Thyroid gland (tissue), 4 donors: ENCODE measurements at regions not wholly inside any gene's neighbourhood (a gene's known extent, or its start where the extent isn't known, plus 50 kb on each side); places are given as distances from the start of the nearest gene placed in this dataset.

Experiments used
- DNase-seq, 2 donors: peaks; one replicate each; pipeline ENCODE4 v3.0.0-alpha.2; 2019
- H3K27ac ChIP-seq, 3 donors: fragments of 200-600 bp; sonication (generic); 1 replicate in 2 of 3; 2 replicates in 1 of 3; pipeline ENCODE4 v1.5.1; 2016 to 2019; ENCODE audit warnings: mild to moderate bottlenecking in 1 of 3, moderate library complexity in 1 of 3
- H3K27me3 ChIP-seq: fragments of 200-600 bp; sonication (generic); one replicate; pipeline ENCODE4 v1.5.1; 2019
- H3K36me3 ChIP-seq, 2 donors: fragments of 200-600 bp; sonication (generic); one replicate each; pipeline ENCODE4 v1.5.1; 2016 to 2019
- H3K4me1 ChIP-seq, 2 donors: fragments of 200-600 bp; sonication (generic); one replicate each; pipeline ENCODE4 v1.5.1; 2017 to 2019
- H3K4me3 ChIP-seq, 3 donors: fragments of 200-600 bp; sonication (generic); replicated peaks in 1 of 3; 1 replicate in 2 of 3; 2 replicates in 1 of 3; pipeline ENCODE4 v1.5.1; 2016; ENCODE audit warnings: mild to moderate bottlenecking in 1 of 3
- H3K9me3 ChIP-seq: fragments of 200-600 bp; sonication (generic); one replicate; pipeline ENCODE4 v1.5.1; 2017
- POLR2A ChIP-seq, 2 donors: fragments of 450-650 bp; IDR thresholded peaks; one replicate each; pipeline ENCODE4 v1.6.1; 2017; ENCODE audit warnings: antibody characterized with exemption in 2 of 2, mild to moderate bottlenecking in 2 of 2, moderate library complexity in 1 of 2
- WGBS, 2 donors: methylation state at CpG; one replicate each; pipeline ENCODE4 v1.1.5; 2017; 5-methylcytosine and 5-hydroxymethylcytosine counted together
- intact Hi-C: fragments of 100-400 bp; cut with DNase I; formaldehyde crosslinking; loops from one replicate; pipeline ENCODE4 v1.15.1; 2023
- TF ChIP-seq, protein P1 (sequence below), 6 experiments: fragments of 200-600 bp in 3 of 6; fragments of 450-650 bp in 3 of 6; sonication (generic) in 3 of 6; IDR thresholded peaks; one replicate each; pipeline ENCODE4 v1.5.1; 2016 to 2019; ENCODE audit warnings: antibody characterized with exemption in 6 of 6, mild to moderate bottlenecking in 2 of 6, inconsistent platforms in 1 of 6, moderate library complexity in 1 of 6

DNA sequence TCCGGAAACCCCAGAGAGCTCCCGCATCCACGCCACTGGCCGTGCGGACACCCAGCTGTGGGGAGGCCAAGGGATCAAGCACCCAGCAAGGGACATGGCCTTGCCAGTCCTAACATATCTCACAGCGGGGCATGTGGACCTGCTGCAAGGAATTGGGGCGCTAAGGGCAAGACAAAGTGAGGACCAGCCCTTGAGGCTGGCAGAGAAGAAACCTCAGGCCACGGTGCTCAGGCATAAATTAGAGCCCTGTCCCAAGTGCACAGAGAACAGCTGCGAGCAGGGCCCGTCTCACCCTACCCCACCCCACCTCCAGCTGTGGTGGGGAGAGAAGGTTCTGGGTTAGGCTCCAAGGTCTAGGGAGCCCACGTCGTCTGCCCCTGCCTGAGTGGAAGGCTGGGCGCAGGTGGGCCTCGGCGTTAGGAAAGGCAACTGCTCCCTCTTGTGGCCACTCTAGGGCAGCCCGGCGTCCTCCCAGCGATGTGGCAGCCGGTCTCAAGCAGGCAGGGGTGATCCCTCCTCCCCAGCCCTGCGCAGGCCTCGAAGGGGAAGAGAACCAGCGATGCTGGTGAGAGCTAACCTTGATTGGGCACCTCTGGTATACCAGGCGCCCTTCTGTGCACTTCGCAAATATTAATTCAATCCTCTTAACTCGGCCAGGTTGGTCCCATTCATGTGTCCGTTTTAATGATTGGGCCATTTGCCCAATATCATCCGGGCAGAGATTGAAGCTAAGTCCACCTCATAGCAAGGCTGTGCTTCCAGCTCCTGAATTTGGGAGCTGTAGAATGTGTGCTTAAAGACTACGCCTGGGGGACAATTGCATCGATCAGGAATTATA, 235.8 kb downstream of the NFATC2 start:
- Histone ChIP-seq H3K4me1 (peaks cover 0 to 5% of the 10 kb centered on the region in 2 donors), H3K36me3 (no peaks in the 10 kb centered on the region), H3K4me3 (no peak overlapping the region), H3K27ac (no peak overlapping the region), H3K9me3 (no peaks in the 10 kb centered on the region), H3K27me3 (no peaks in the 10 kb centered on the region)
- peak; percentile 67 to 76 for DNase-seq
- no peak for TF ChIP-seq POLR2A (IDR thresholded peaks at IDR 0.05)
- TF ChIP-seq, protein P1, sequence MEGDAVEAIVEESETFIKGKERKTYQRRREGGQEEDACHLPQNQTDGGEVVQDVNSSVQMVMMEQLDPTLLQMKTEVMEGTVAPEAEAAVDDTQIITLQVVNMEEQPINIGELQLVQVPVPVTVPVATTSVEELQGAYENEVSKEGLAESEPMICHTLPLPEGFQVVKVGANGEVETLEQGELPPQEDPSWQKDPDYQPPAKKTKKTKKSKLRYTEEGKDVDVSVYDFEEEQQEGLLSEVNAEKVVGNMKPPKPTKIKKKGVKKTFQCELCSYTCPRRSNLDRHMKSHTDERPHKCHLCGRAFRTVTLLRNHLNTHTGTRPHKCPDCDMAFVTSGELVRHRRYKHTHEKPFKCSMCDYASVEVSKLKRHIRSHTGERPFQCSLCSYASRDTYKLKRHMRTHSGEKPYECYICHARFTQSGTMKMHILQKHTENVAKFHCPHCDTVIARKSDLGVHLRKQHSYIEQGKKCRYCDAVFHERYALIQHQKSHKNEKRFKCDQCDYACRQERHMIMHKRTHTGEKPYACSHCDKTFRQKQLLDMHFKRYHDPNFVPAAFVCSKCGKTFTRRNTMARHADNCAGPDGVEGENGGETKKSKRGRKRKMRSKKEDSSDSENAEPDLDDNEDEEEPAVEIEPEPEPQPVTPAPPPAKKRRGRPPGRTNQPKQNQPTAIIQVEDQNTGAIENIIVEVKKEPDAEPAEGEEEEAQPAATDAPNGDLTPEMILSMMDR (IDR thresholded peaks at IDR 0.05), result peak; percentile 62 to 93 (median 80)
- 39 to 45% methylated on average over 18 to 26 of the region's 29 CpGs for WGBS, 2 donors
- intact Hi-C loops, result loop anchor here (2.0 to 5.0 kb wide), 2 partner anchors 84 to 318 kb away; no protein-coding TSS in a partner anchor

DNA sequence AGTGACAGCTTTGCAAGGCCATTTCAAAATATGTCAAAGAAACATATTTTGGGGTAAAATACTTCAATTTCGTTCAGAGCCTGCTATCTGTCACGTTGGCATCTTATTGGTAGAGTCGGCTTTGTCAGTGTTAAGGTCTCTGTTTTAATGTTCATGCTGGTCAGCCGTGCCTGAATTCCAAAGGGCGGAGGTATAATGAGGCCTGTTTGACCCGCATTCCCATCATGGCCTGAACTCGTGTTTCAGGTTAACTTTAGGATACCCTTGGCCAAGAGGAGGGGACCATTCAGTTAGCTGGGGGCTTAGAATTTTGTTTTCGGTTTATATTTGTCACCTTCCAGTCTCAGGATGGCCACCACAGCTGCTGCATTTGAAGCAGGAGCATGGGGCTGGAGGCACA, 236.4 kb downstream of the NFATC2 start:
- Histone ChIP-seq H3K27me3 (no peaks in the 10 kb centered on the region), H3K36me3 (no peaks in the 10 kb centered on the region), H3K4me3 (no peak overlapping the region), H3K9me3 (no peaks in the 10 kb centered on the region), H3K4me1 (peaks cover 0 to 5% of the 10 kb centered on the region in 2 donors), H3K27ac (no peak overlapping the region)
- no peak for TF ChIP-seq POLR2A (IDR thresholded peaks at IDR 0.05)
- TF ChIP-seq, protein P1 (IDR thresholded peaks at IDR 0.05), result no peak
- 72 to 77% methylated on average over 8 of the region's 8 CpGs for WGBS, 2 donors
- DNase-seq, result no peak
- intact Hi-C loops, result loop anchor here (2.0 to 5.0 kb wide), 2 partner anchors 84 to 317 kb away; no protein-coding TSS in a partner anchor

DNA sequence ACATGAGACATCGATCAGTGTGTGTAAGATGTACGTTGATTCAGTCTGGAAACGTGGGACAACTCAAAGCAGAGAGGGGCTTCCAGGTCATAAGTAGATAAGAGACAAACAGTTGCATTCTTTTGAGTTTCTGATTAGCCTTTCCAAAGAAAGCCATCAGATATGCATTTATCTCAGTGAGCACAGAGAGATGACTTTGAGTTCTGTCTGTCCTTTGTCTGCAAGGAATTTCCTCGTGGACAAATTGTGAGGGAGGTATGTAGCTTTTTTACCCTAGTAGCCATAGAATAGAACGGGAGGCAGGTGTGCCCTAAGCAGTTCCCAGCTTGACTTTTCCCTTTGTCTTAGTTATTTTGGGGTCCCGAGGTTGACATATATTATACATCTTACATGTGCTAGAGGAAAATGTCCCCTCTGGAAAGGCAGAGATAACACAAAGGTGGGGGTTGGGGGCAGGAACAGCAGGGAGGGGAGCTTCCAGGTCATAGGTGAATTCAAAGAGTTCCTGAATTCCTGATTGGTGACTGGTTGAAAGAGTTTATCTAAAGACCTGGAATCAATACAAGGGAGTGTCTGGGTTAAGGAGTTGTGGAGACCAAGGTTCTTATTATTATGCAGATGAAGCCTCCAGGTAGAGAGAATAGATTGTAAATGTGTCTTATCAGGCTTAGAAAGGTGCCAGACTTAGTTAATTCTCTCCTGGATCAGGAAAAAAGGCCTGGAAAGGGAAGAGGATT, 237.0 kb downstream of the NFATC2 start:
- WGBS, 2 donors, result 60 to 63% methylated on average over 6 of the region's 6 CpGs
- no peak overlapping the region for H3K27ac ChIP-seq
- intact Hi-C loops, result loop anchor here (2.0 to 5.0 kb wide), 2 partner anchors 83 to 317 kb away; no protein-coding TSS in a partner anchor
- H3K4me1 ChIP-seq, result peaks cover 0 to 5% of the 10 kb centered on the region in 2 donors
- H3K27me3 ChIP-seq, result no peaks in the 10 kb centered on the region
- no peak for TF ChIP-seq POLR2A (IDR thresholded peaks at IDR 0.05)
- TF ChIP-seq, protein P1 (IDR thresholded peaks at IDR 0.05), result no peak
- no peaks in the 10 kb centered on the region for H3K36me3 ChIP-seq
- H3K4me3 ChIP-seq, result no peak overlapping the region
- H3K9me3 ChIP-seq, result no peaks in the 10 kb centered on the region
- DNase-seq, result no peak

DNA sequence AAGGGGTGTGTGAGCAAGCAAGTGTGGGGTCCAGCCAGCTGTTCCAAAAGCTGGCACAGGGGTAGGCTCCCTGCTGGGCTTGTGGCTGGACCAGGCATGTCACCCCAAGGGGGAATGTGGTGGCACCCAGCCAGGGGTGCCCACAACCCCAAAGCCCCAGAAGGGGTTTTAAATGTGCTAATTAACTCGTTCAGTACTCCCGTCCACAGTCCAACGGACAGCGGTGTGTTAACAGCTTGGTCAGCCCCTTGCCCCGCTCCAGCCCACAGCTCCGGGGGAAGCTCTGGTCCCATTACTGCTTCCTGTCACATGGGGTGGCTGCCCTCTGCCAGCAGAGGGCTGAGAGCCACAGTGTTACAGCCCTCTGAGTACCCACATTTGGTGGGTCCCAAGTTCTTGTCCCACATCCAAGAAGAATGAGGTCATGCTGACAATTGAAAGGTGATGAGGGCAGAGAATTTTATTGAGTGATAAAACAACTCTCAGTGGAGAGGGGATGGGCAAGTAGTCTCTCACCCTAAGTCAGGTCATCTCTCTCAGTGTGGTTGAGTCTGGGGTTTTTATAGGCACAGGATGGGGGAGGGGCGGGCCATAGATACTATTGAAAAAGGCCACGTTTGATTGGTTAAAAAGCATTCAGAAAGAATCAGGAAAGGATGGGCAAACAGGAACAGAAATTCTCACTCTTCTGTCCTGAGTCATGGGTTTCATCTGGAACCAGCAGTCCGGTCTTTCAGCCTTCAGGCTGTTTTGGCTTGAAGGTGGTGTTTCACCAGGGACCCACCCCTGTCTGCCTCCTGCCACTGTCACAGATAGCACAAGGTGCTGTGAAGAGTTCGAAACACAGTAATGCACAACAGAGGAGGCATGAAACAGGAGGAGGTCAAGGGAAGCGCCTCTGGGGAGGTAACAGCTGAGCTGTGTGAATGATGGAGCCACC, 238.5 kb downstream of the NFATC2 start:
- intact Hi-C loops, result no loop called here
- no peak overlapping the region for H3K4me3 ChIP-seq
- peaks cover 0 to 5% of the 10 kb centered on the region in 2 donors for H3K4me1 ChIP-seq
- H3K36me3 ChIP-seq, result no peaks in the 10 kb centered on the region
- H3K27ac ChIP-seq, result no peak overlapping the region
- TF ChIP-seq POLR2A (IDR thresholded peaks at IDR 0.05), result no peak
- TF ChIP-seq, protein P1 (IDR thresholded peaks at IDR 0.05), result no peak
- no peaks in the 10 kb centered on the region for H3K9me3 ChIP-seq
- WGBS, 2 donors, result 88 to 90% methylated on average over 11 of the region's 11 CpGs
- no peaks in the 10 kb centered on the region for H3K27me3 ChIP-seq
- DNase-seq, result no peak
